Liver (tissue), 8 donors: ENCODE measurements at regions not wholly inside any gene's neighbourhood (a gene's known extent, or its start where the extent isn't known, plus 50 kb on each side); places are given as distances from the start of the nearest gene placed in this dataset.

Source experiments
- DNase-seq: peaks from one replicate; pipeline ENCODE4 v3.0.0-alpha.2; 2017; ENCODE audit warnings: low spot score
- H3K27ac ChIP-seq, 2 donors: one replicate each; pipeline ENCODE4 v1.7.0; 2013; ENCODE audit warnings: inconsistent platforms in 2 of 2, low read length in 2 of 2, control low read depth in 1 of 2, low read depth in 1 of 2, mild to moderate bottlenecking in 1 of 2
- H3K27me3 ChIP-seq, 4 donors: one replicate each; pipeline versions ENCODE4 v1.6.1 to v1.7.0; 2013; ENCODE audit warnings: low read length in 3 of 4, inconsistent platforms in 1 of 4, mild to moderate bottlenecking in 1 of 4, moderate library complexity in 1 of 4; ENCODE audit not compliant: control insufficient read depth in 4 of 4, insufficient read depth in 4 of 4
- H3K36me3 ChIP-seq, 4 donors: one replicate each; pipeline versions ENCODE4 v1.6.1 to v1.7.0; 2013; ENCODE audit warnings: low read length in 3 of 4, mild to moderate bottlenecking in 3 of 4, low read depth in 1 of 4, moderate library complexity in 1 of 4; ENCODE audit not compliant: control insufficient read depth in 4 of 4, insufficient read depth in 3 of 4
- H3K4me1 ChIP-seq, 4 donors: one replicate each; pipeline versions ENCODE4 v1.6.1 to v1.7.0; 2013; ENCODE audit warnings: low read length in 3 of 4, mild to moderate bottlenecking in 3 of 4, moderate library complexity in 1 of 4; ENCODE audit not compliant: control insufficient read depth in 4 of 4, insufficient read depth in 4 of 4
- H3K4me3 ChIP-seq, 3 donors: one replicate each; pipeline versions ENCODE4 v1.6.1 to v1.7.0; 2013; ENCODE audit warnings: low read length in 3 of 3, control low read depth in 1 of 3, low read depth in 1 of 3, mild to moderate bottlenecking in 1 of 3
- H3K9ac ChIP-seq, 2 donors: one replicate each; pipeline ENCODE4 v1.7.0; 2013; ENCODE audit warnings: low read length in 2 of 2, mild to moderate bottlenecking in 2 of 2, moderate library complexity in 2 of 2, control low read depth in 1 of 2, low read depth in 1 of 2
- H3K9me3 ChIP-seq, 4 donors: one replicate each; pipeline versions ENCODE4 v1.6.1 to v1.7.0; 2013; ENCODE audit warnings: low read length in 3 of 4; ENCODE audit not compliant: control insufficient read depth in 4 of 4
- ATF3 ChIP-seq: IDR thresholded peaks from 2 replicates; pipeline ENCODE4 v1.6.1; 2016; ENCODE audit warnings: antibody characterized with exemption
- EGR1 ChIP-seq, 2 donors: IDR thresholded peaks; 2 replicates each; pipeline ENCODE4 v1.6.1; 2016 to 2018; ENCODE audit warnings: antibody characterized with exemption in 2 of 2, low read depth in 2 of 2
- FOXA1 ChIP-seq: IDR thresholded peaks from 2 replicates; pipeline ENCODE4 v1.6.1; 2016; ENCODE audit warnings: antibody characterized with exemption
- FOXA2 ChIP-seq: IDR thresholded peaks from 2 replicates; pipeline ENCODE4 v1.6.1; 2016; ENCODE audit warnings: antibody characterized with exemption
- GABPA ChIP-seq, 2 donors: IDR thresholded peaks in 1 of 2; conservative IDR thresholded peaks in 1 of 2; 2 replicates each; pipeline ENCODE4 v1.6.1; 2016; ENCODE audit warnings: antibody characterized with exemption in 2 of 2, mild to moderate bottlenecking in 1 of 2, moderate library complexity in 1 of 2
- HNF4A ChIP-seq, 2 donors: conservative IDR thresholded peaks; 2 replicates each; pipeline ENCODE4 v1.6.1; 2016; ENCODE audit warnings: antibody characterized with exemption in 2 of 2, mild to moderate bottlenecking in 2 of 2
- HNF4G ChIP-seq: IDR thresholded peaks from 2 replicates; pipeline ENCODE4 v1.6.1; 2016; ENCODE audit warnings: antibody characterized with exemption
- JUND ChIP-seq, 2 donors: IDR thresholded peaks; 2 replicates each; pipeline ENCODE4 v1.6.1; 2016; ENCODE audit warnings: antibody characterized with exemption in 2 of 2
- NR2F2 ChIP-seq: IDR thresholded peaks from 2 replicates; pipeline ENCODE4 v1.6.1; 2016; ENCODE audit warnings: antibody characterized with exemption
- RAD21 ChIP-seq, 2 donors: IDR thresholded peaks; 2 replicates each; pipeline ENCODE4 v1.6.1; 2016; ENCODE audit warnings: antibody characterized with exemption in 2 of 2, mild to moderate bottlenecking in 2 of 2
- REST ChIP-seq: IDR thresholded peaks from 2 replicates; pipeline ENCODE4 v1.6.1; 2016; ENCODE audit warnings: antibody characterized with exemption, mild to moderate bottlenecking
- RXRA ChIP-seq, 2 donors: IDR thresholded peaks; 2 replicates each; pipeline ENCODE4 v1.6.1; 2017 to 2018; ENCODE audit warnings: antibody characterized with exemption in 2 of 2, mild to moderate bottlenecking in 1 of 2
- SP1 ChIP-seq: IDR thresholded peaks from 2 replicates; pipeline ENCODE4 v1.6.1; 2018; ENCODE audit warnings: antibody characterized with exemption, mild to moderate bottlenecking
- TAF1 ChIP-seq: conservative IDR thresholded peaks from 2 replicates; pipeline ENCODE4 v1.6.1; 2016; ENCODE audit warnings: antibody characterized with exemption, mild to moderate bottlenecking
- YY1 ChIP-seq: IDR thresholded peaks from 2 replicates; pipeline ENCODE4 v1.6.1; 2016; ENCODE audit warnings: antibody characterized with exemption, mild to moderate bottlenecking
- WGBS: extraction: QIAGEN DNeasy Blood & Tissue Kit; methylation state at CpG from one replicate; pipeline ENCODE4 v1.1.7; 2013; 5-methylcytosine and 5-hydroxymethylcytosine counted together
- TF ChIP-seq, protein P1 (sequence below): IDR thresholded peaks from 2 replicates; pipeline ENCODE4 v1.6.1; 2016; ENCODE audit warnings: antibody characterized with exemption
- TF ChIP-seq, protein P2 (sequence below): IDR thresholded peaks from 2 replicates; pipeline ENCODE4 v1.6.1; 2016; ENCODE audit warnings: antibody characterized with exemption
- TF ChIP-seq, protein P3 (sequence below): fragments of 150-350 bp; IDR thresholded peaks from 2 replicates; pipeline ENCODE4 v1.5.1; 2017; ENCODE audit warnings: improper control_type of control experiment, low read depth, low read length; ENCODE audit not compliant: missing input control
- donor health status: healthy.
- donor health status: healthy.
- donor health status: healthy.
- donor health status: healthy.
- donor health status: healthy.

DNA sequence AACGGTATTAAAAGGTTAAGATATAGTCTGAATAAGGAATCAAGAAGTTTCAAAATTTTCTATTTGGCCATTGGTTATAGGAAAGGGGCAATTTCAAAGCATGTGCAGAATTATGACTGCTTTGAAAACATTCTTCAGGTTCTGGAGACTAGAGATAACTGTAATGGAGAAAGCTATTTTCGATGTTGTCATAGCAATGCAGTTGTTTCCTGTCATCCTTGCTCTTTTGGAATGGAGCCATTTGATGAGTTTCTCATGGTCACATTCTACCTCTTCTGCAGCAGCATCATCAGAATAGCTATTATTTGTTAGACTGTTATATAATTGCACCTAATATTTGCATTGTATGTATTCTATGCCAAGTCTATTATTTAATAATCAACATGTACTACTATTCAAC lies 368.2 kb upstream of the NR3C2 start:
- DNase-seq: no peak
- Histone ChIP-seq H3K27me3 (no peaks in the 10 kb centered on the region), H3K36me3 (no peaks in the 10 kb centered on the region), H3K9ac (no peak overlapping the region), H3K4me1 (no peaks in the 10 kb centered on the region), H3K27ac (no peak overlapping the region), H3K9me3 (no peaks in the 10 kb centered on the region), H3K4me3 (no peak overlapping the region)
- WGBS: 81% methylated on average over 2 of the region's 2 CpGs
- no peak for TF ChIP-seq JUND (IDR thresholded peaks at IDR 0.05)
- TF ChIP-seq RXRA (IDR thresholded peaks at IDR 0.05): no peak
- TF ChIP-seq EGR1 (IDR thresholded peaks at IDR 0.05; ENCODE audit: low read depth in 2 of 2): no peak
- TF ChIP-seq HNF4G: no peak
- TF ChIP-seq, protein P1, sequence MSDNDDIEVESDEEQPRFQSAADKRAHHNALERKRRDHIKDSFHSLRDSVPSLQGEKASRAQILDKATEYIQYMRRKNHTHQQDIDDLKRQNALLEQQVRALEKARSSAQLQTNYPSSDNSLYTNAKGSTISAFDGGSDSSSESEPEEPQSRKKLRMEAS: no peak

GRCh38 chr4:148808416-148808815 lies 366.2 kb upstream of the NR3C2 start:
- TF ChIP-seq GABPA (IDR thresholded peaks at IDR 0.05 in 1 of 2, conservative IDR thresholded peaks at IDR 0.05 in 1 of 2): no peak
- no peak for TF ChIP-seq REST
- no peak for TF ChIP-seq HNF4G
- no peak for TF ChIP-seq RXRA (IDR thresholded peaks at IDR 0.05)
- TF ChIP-seq, protein P1: no peak
- no peak for TF ChIP-seq YY1
- no peak for TF ChIP-seq RAD21 (IDR thresholded peaks at IDR 0.05)
- TF ChIP-seq NR2F2: no peak
- TF ChIP-seq HNF4A (conservative IDR thresholded peaks at IDR 0.05): no peak
- no peak for TF ChIP-seq TAF1
- no peak for TF ChIP-seq FOXA1
- TF ChIP-seq, protein P2, sequence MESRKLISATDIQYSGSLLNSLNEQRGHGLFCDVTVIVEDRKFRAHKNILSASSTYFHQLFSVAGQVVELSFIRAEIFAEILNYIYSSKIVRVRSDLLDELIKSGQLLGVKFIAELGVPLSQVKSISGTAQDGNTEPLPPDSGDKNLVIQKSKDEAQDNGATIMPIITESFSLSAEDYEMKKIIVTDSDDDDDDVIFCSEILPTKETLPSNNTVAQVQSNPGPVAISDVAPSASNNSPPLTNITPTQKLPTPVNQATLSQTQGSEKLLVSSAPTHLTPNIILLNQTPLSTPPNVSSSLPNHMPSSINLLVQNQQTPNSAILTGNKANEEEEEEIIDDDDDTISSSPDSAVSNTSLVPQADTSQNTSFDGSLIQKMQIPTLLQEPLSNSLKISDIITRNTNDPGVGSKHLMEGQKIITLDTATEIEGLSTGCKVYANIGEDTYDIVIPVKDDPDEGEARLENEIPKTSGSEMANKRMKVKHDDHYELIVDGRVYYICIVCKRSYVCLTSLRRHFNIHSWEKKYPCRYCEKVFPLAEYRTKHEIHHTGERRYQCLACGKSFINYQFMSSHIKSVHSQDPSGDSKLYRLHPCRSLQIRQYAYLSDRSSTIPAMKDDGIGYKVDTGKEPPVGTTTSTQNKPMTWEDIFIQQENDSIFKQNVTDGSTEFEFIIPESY: no peak
- TF ChIP-seq, protein P3, sequence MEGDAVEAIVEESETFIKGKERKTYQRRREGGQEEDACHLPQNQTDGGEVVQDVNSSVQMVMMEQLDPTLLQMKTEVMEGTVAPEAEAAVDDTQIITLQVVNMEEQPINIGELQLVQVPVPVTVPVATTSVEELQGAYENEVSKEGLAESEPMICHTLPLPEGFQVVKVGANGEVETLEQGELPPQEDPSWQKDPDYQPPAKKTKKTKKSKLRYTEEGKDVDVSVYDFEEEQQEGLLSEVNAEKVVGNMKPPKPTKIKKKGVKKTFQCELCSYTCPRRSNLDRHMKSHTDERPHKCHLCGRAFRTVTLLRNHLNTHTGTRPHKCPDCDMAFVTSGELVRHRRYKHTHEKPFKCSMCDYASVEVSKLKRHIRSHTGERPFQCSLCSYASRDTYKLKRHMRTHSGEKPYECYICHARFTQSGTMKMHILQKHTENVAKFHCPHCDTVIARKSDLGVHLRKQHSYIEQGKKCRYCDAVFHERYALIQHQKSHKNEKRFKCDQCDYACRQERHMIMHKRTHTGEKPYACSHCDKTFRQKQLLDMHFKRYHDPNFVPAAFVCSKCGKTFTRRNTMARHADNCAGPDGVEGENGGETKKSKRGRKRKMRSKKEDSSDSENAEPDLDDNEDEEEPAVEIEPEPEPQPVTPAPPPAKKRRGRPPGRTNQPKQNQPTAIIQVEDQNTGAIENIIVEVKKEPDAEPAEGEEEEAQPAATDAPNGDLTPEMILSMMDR: no peak
- TF ChIP-seq EGR1 (IDR thresholded peaks at IDR 0.05; ENCODE audit: low read depth in 2 of 2): no peak
- no peak for TF ChIP-seq SP1
- no peak for TF ChIP-seq JUND (IDR thresholded peaks at IDR 0.05)
- no peak for TF ChIP-seq FOXA2
- TF ChIP-seq ATF3: no peak
- no peak overlapping the region for H3K4me3 ChIP-seq
- DNase-seq: no peak
- no peaks in the 10 kb centered on the region for H3K9me3 ChIP-seq
- 42% methylated on average over 1 of the region's 1 CpG for WGBS
- no peaks in the 10 kb centered on the region for H3K4me1 ChIP-seq
- no peak overlapping the region for H3K9ac ChIP-seq
- no peaks in the 10 kb centered on the region for H3K27me3 ChIP-seq
- H3K36me3 ChIP-seq: no peaks in the 10 kb centered on the region
- H3K27ac ChIP-seq: no peak overlapping the region
